ENCODE measurements at regions not wholly inside any gene's neighbourhood (a gene's known extent, or its start where the extent isn't known, plus 50 kb on each side); places are given as distances from the start of the nearest gene placed in this dataset.

GRCh38 chr16:72313903-72314302 lies 141.9 kb upstream of the PMFBP1 start:
- no peak overlapping the region for H3K4me2 ChIP-seq (ENCODE audit: extremely low read depth, insufficient read depth, low read length)
- no peak overlapping the region for H3K27ac ChIP-seq (ENCODE audit: insufficient read depth, low read length)
- H3K9me3 ChIP-seq (ENCODE audit: control insufficient read depth, insufficient read depth, low read depth, low read length), result no peaks in the 10 kb centered on the region
- no peaks in the 10 kb centered on the region for H4K20me1 ChIP-seq (ENCODE audit: control insufficient read depth, extremely low read depth, insufficient read depth, low read length)
- no peaks in the 10 kb centered on the region for H3K79me2 ChIP-seq (ENCODE audit: control insufficient read depth, insufficient read depth, low read length)
- no peaks in the 10 kb centered on the region for H3K27me3 ChIP-seq (ENCODE audit: control insufficient read depth, insufficient read depth, low read length)
- H3K36me3 ChIP-seq (ENCODE audit: control insufficient read depth, insufficient read depth, low read length), result no peaks in the 10 kb centered on the region
- H3K4me1 ChIP-seq (ENCODE audit: control insufficient read depth, extremely low read depth, insufficient read depth, low read length), result no peaks in the 10 kb centered on the region
- H3K9ac ChIP-seq (ENCODE audit: insufficient read depth, low read length), result no peak overlapping the region
- H3K4me3 ChIP-seq (replicated peaks in 1 of 4; ENCODE audit: control extremely low read depth in 1 of 4, insufficient read depth in 1 of 4, low read depth in 3 of 4, low read length in 4 of 4), result no peak overlapping the region
- no peak overlapping the region for H2AFZ ChIP-seq (ENCODE audit: low read length)
- no peak for TF ChIP-seq CTCF (conservative IDR thresholded peaks at IDR 0.05 in 1 of 2, IDR thresholded peaks at IDR 0.05 in 1 of 2; ENCODE audit: low read depth in 1 of 2, low read length in 2 of 2)
- no peak for TF ChIP-seq EZH2 (IDR thresholded peaks at IDR 0.05; ENCODE audit: low read length, missing control alignments)
- peak in 1 of 2 donors; percentile 21 for DNase-seq (ENCODE audit: low read depth in 2 of 2)

DNA sequence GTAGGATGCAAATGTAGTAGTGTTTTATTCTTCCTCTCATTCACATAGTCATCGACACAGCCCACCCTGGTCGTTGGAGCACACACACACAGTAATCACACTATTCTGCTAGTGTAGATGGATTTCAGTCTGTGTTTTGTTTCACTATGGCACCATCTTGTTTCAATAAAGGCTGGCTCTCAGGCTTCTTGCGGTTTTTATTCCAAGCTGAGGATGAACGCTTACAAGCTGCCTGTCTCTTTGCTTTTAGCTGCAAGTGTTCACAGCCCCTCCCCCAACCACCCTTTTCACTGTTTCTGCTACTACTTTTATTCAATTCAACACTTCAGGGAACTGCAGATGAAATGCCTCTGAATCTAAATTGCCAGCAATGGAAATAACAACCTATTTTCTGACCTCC lies 140.9 kb upstream of the PMFBP1 start:
- Histone ChIP-seq H3K27ac (ENCODE audit: insufficient read depth, low read length) (no peak overlapping the region), H3K27me3 (ENCODE audit: control insufficient read depth, insufficient read depth, low read length) (no peaks in the 10 kb centered on the region), H3K36me3 (ENCODE audit: control insufficient read depth, insufficient read depth, low read length) (no peaks in the 10 kb centered on the region), H3K9me3 (ENCODE audit: control insufficient read depth, insufficient read depth, low read depth, low read length) (no peaks in the 10 kb centered on the region), H3K4me3 (replicated peaks in 1 of 4; ENCODE audit: control extremely low read depth in 1 of 4, insufficient read depth in 1 of 4, low read depth in 3 of 4, low read length in 4 of 4) (peak overlapping the region in 1 of 4 experiments; percentile 12), H3K4me2 (ENCODE audit: extremely low read depth, insufficient read depth, low read length) (no peak overlapping the region), H2AFZ (ENCODE audit: low read length) (peak overlapping the region; percentile 44), H4K20me1 (ENCODE audit: control insufficient read depth, extremely low read depth, insufficient read depth, low read length) (no peaks in the 10 kb centered on the region), H3K4me1 (ENCODE audit: control insufficient read depth, extremely low read depth, insufficient read depth, low read length) (no peaks in the 10 kb centered on the region), H3K79me2 (ENCODE audit: control insufficient read depth, insufficient read depth, low read length) (no peaks in the 10 kb centered on the region), H3K9ac (ENCODE audit: insufficient read depth, low read length) (no peak overlapping the region)
- TF ChIP-seq CTCF (conservative IDR thresholded peaks at IDR 0.05 in 1 of 2, IDR thresholded peaks at IDR 0.05 in 1 of 2; ENCODE audit: low read depth in 1 of 2, low read length in 2 of 2), result no peak
- TF ChIP-seq EZH2 (IDR thresholded peaks at IDR 0.05; ENCODE audit: low read length, missing control alignments), result no peak
- DNase-seq (ENCODE audit: low read depth in 2 of 2), result peak; percentile 40 to 68

DNA sequence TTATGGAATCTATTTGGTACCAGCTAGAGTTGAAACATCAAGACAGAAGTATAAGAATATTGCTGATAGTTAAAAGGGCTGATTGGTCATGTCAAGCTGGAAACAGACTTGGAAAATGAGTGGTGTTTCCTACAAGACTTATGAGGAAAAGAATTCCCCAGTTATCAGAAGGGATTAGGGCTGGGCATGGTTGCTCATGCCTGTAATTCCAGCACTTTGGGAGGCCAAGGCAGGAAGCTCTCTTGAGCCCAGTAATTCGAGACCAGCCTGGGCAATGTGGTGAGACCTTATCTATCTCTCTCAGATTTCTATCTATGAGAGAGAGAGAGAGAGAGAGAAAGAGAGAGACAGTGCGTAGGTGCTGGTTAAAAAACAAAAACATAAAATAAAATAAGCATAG lies 139.5 kb upstream of the PMFBP1 start:
- H3K27ac ChIP-seq (ENCODE audit: insufficient read depth, low read length), result no peak overlapping the region
- TF ChIP-seq EZH2 (IDR thresholded peaks at IDR 0.05; ENCODE audit: low read length, missing control alignments) (no peak), CTCF (conservative IDR thresholded peaks at IDR 0.05 in 1 of 2, IDR thresholded peaks at IDR 0.05 in 1 of 2; ENCODE audit: low read depth in 1 of 2, low read length in 2 of 2) (no peak)

More for the DNA sequence above, 139.5 kb upstream of the PMFBP1 start:
- Histone ChIP-seq H3K4me1 (ENCODE audit: control insufficient read depth, extremely low read depth, insufficient read depth, low read length) (no peaks in the 10 kb centered on the region), H3K4me3 (replicated peaks in 1 of 4; ENCODE audit: control extremely low read depth in 1 of 4, insufficient read depth in 1 of 4, low read depth in 3 of 4, low read length in 4 of 4) (no peak overlapping the region), H3K9me3 (ENCODE audit: control insufficient read depth, insufficient read depth, low read depth, low read length) (no peaks in the 10 kb centered on the region), H3K36me3 (ENCODE audit: control insufficient read depth, insufficient read depth, low read length) (no peaks in the 10 kb centered on the region), H3K27me3 (ENCODE audit: control insufficient read depth, insufficient read depth, low read length) (no peaks in the 10 kb centered on the region), H3K79me2 (ENCODE audit: control insufficient read depth, insufficient read depth, low read length) (no peaks in the 10 kb centered on the region), H3K4me2 (ENCODE audit: extremely low read depth, insufficient read depth, low read length) (no peak overlapping the region), H3K9ac (ENCODE audit: insufficient read depth, low read length) (no peak overlapping the region), H2AFZ (ENCODE audit: low read length) (no peak overlapping the region), H4K20me1 (ENCODE audit: control insufficient read depth, extremely low read depth, insufficient read depth, low read length) (no peaks in the 10 kb centered on the region)
- peak in 1 of 2 donors; percentile 70 for DNase-seq (ENCODE audit: low read depth in 2 of 2)

Measured in fibroblast of lung (primary cell).